Head of caudate nucleus (tissue), 42 donors: ENCODE measurements at regions not wholly inside any gene's neighbourhood (a gene's known extent, or its start where the extent isn't known, plus 50 kb on each side); places are given as distances from the start of the nearest gene placed in this dataset.

Source experiments
- DNase-seq, 42 donors: peaks; one replicate each; pipeline versions ENCODE4 v3.0.0 to v3.0.0-alpha.2; 2020 to 2021; ENCODE audit warnings: mixed read lengths in 7 of 42
- intact Hi-C: fragments of 100-400 bp; cut with DNase I; formaldehyde crosslinking; loops from one replicate; pipeline ENCODE4 v1.15.0; 2022

- intact Hi-C loops, result no loop called here
- DNase-seq, result no peak
Measured at GRCh38 chr18:41719808-41720207, 235.2 kb upstream of the PIK3C3 start.

- intact Hi-C loops, result no loop called here
- DNase-seq, result no peak
Measured at GRCh38 chr18:41714872-41715271, 240.2 kb upstream of the PIK3C3 start.

- DNase-seq, result no peak
- intact Hi-C loops, result no loop called here
Measured at GRCh38 chr18:41713969-41714825, 240.8 kb upstream of the PIK3C3 start.

DNA sequence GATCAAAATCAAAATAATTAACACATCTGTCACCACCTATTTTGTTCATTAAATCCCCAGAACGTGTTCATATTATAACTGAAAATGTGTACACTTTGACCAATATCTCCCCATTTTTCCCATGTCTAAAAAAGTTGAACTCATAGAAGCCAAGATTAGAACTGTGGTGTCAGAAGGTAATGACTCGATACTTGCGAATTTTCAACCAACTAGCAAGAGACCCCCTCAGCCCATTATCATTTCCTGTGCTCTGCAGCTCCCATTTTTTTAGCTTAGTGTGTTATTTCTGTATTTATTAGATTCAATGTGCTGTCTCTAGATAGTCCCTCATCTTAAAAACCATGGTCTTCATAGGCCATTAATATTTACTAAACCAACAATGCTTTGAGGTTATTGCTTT is 248.7 kb upstream of the PIK3C3 start:
- intact Hi-C loops, result no loop called here
- no peak for DNase-seq

DNA sequence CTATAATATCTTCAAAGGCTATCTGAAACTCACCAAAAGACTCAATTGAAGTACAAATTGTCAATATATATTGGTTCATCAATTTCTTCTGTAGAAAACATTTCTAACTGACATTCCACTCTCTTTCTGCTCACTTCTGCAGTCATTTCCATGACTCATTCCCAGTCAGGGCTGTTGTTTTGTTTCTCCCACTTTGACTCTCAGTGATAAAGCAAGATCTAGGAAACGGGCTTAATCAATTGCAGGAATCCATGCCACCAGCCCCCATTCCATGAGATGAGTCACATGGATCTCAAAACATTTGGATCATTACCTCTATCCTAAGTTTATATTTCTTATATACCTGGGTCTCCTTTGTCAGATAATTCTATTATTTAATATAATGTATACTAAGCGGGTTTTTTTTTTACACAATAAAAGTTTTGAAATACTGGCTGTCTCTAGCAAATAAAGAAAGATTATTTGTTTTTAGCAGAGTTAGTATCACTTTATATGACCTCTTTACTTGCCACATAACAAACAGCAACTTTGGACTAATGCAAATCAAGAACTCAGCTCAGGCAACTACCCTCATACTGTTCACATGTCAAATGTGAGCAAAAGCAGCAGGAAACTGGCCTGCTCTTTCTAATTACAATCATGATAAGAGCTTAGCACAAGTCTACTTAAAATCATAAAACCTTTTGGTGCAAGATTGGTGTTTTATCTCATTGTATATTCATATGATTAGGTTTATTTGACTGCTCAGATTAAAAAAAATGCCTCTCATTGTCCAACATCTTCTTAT is 251.1 kb upstream of the PIK3C3 start:
- DNase-seq, result no peak
- intact Hi-C loops, result no loop called here

DNA sequence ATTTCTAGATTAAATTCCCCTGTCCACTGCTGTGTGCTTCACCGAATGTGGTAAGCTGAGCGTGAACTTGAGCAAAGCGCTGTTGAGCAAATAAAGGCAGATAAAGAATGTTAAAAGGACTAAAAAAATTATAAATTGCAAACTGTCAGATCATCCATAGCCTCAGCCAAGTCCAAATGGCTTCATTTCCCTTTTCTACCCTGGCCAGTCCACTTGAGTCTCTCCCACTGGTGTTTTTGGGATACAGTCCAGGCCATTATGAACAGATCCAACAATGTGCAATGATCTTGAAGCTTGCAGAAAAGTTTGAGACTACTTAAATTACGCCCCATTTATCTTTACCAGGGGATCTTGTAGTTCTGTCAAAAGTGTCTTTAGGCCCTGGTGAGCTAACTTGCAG is 254.6 kb upstream of the PIK3C3 start:
- DNase-seq, result no peak
- intact Hi-C loops, result no loop called here

- no peak for DNase-seq
- intact Hi-C loops, result no loop called here
Measured at GRCh38 chr18:41695441-41695840, 259.6 kb upstream of the PIK3C3 start.

- intact Hi-C loops, result no loop called here
- no peak for DNase-seq
Measured at GRCh38 chr18:41693008-41693407, 262.0 kb upstream of the PIK3C3 start.

- DNase-seq, result no peak
- intact Hi-C loops, result no loop called here
Measured at GRCh38 chr18:41690332-41691127, 264.5 kb upstream of the PIK3C3 start.

DNA sequence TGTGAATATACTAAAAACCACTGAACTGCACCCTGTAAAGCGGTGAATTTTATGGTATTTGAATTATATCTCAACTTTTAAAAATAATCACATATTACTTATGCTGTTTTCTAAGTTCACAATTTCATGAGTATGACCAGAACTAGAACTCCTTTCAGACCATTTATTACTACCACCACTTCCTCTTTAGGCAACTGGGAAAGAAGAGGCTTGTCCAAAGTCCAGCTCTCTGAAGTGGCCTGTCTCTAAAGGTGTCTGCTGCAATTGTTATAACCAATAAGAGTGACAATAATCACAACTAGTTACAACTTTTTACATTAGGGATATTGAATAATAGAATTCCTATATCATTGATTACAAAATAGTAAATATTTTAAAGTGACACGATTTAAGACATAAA is 267.9 kb upstream of the PIK3C3 start:
- intact Hi-C loops, result no loop called here
- DNase-seq, result no peak

GRCh38 chr18:41681138-41681880 is 273.7 kb upstream of the PIK3C3 start:
- intact Hi-C loops, result no loop called here
- DNase-seq, result no peak

- no peak for DNase-seq
- intact Hi-C loops, result no loop called here
Measured at GRCh38 chr18:41674506-41674905, 280.5 kb upstream of the PIK3C3 start.

- DNase-seq, result no peak
Measured at GRCh38 chr18:41666231-41666630, 288.8 kb upstream of the PIK3C3 start.

DNA sequence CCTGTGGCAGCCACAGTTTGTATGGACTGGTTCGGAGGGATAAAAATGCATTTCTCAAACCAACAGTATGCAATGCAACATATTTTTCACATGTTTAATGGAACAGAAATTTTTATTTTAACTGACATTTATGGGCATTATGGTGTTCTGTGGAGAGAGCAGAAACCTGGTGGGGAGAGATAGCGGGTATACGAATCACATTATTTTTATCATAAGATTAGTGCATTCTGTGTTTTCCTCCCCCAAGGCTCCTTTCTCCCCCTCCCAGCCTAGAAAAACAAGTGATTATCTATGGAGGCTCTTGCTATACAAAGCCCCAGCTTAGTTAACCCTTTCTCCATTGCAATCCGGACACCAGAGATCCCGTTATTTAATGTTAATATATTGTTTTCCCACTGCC is 289.8 kb upstream of the PIK3C3 start:
- no peak for DNase-seq
- intact Hi-C loops, result no loop called here

More at GRCh38 chr18:41666231-41666630, 288.8 kb upstream of the PIK3C3 start:
- intact Hi-C loops, result no loop called here

DNA sequence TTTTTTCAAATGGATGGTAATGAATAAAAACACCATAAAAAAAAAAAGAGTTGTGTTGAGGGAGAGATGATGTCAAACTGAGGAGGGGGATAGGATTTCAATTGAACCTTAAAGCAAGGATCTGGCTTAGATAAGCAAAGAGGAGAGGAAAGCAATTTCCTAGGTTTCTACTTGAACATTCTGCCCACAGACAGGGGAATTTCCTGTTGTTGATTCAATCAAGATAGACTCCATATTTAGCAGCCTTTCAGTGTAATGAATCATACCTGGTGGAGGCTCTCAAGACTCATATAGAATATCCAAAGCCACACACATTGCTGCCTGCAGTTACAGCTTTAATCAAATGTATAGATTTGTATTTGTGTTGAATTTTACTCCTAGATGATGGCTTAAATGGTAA is 294.4 kb upstream of the PIK3C3 start:
- DNase-seq, result no peak
- intact Hi-C loops, result no loop called here

GRCh38 chr18:41659438-41660130 is 295.4 kb upstream of the PIK3C3 start:
- intact Hi-C loops, result no loop called here
- no peak for DNase-seq

DNA sequence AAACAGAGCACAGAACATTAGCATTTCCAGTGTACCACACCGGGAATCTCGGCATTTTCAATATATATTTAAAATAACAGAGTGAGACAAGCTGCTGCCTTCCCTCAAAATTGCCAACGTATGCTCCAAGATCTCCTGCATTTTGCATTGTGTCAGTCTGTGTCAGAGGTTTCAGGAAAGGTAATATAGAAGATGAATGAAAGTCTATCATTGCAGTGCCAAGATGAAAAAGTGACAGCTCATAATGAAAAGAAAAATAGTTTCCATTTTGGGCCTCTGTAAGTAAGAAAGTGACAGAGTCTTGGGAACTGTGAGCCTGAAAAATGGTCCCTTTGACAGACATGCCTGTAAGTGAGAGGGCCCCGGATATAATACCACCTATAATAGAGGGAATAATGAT is 297.8 kb upstream of the PIK3C3 start:
- DNase-seq, result no peak
- intact Hi-C loops, result no loop called here

- DNase-seq, result no peak
- intact Hi-C loops, result no loop called here
Measured at GRCh38 chr18:41655074-41655473, 300.0 kb upstream of the PIK3C3 start.

DNA sequence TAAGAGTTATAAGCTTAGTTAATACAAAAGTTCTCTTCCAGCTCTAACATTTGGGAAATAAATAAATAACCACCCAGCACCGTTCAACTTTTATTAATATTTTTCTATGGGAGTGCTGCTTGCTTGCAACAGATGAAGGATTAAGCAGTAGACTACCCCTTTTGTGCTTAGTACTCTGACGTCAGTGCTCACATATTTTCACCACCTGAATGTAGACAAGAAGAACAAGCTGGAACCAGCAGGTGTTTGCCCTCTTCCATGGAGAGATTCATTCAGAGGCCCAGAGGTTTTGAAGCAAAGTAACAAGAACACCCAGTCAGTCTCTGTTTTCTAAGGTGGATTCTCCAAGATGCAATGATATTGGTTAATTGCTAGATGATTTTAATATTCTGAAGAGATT is 307.1 kb upstream of the PIK3C3 start:
- intact Hi-C loops, result no loop called here
- DNase-seq, result no peak
